Pancreas (tissue), 10 donors: ENCODE measurements at regions not wholly inside any gene's neighbourhood (a gene's known extent, or its start where the extent isn't known, plus 50 kb on each side); places are given as distances from the start of the nearest gene placed in this dataset.

Experiments used
- ATAC-seq, 4 donors: fragments of 200-7000 bp; cut with Tn5 transposase; one replicate each; pipeline versions ENCODE4 v1.8.0 to v1.9.1; 2020; ENCODE audit warnings: mild to moderate bottlenecking in 4 of 4, moderate library complexity in 4 of 4
- DNase-seq, 6 donors: peaks; one replicate each; pipeline ENCODE4 v3.0.0-alpha.2; 2020
- FAIRE-seq: peaks from 2 replicates; lab custom pipeline; 2012; peaks lifted over from hg19 to GRCh38; lab: Jason Lieb, UNC
- H3K27ac ChIP-seq, 4 donors: fragments of 200-600 bp; sonication (generic); 1 replicate in 3 of 4; 2 replicates in 1 of 4; pipeline versions ENCODE4 v1.5.0 to v1.8.0; 2020
- H3K27me3 ChIP-seq, 4 donors: fragments of 200-600 bp; one replicate each; pipeline ENCODE4 v1.8.0; 2021
- H3K36me3 ChIP-seq, 3 donors: fragments of 200-600 bp; sonication (generic) in 1 of 3; one replicate each; pipeline versions ENCODE4 v1.5.0 to v1.8.0; 2020 to 2021
- H3K4me1 ChIP-seq, 3 donors: fragments of 200-600 bp; one replicate each; pipeline ENCODE4 v1.8.0; 2021
- H3K4me3 ChIP-seq, 4 donors: fragments of 200-600 bp; sonication (generic) in 2 of 4; one replicate each; pipeline versions ENCODE4 v1.5.0 to v1.8.0; 2020 to 2021
- H3K9me3 ChIP-seq, 4 donors: fragments of 200-600 bp; one replicate each; pipeline ENCODE4 v1.8.0; 2021
- CTCF ChIP-seq, 4 donors: fragments of 200-600 bp; sonication (generic) in 3 of 4; IDR thresholded peaks; one replicate each; pipeline versions ENCODE4 v1.5.0 to v1.8.0; 2021; ENCODE audit warnings: antibody characterized with exemption in 4 of 4
- WGBS, 2 donors: extraction: QIAGEN DNeasy Blood & Tissue Kit; methylation state at CpG; one replicate each; pipeline ENCODE4 v1.1.7; 2013; 5-methylcytosine and 5-hydroxymethylcytosine counted together
- intact Hi-C, 3 donors: fragments of 100-400 bp; cut with DNase I; formaldehyde crosslinking; loops; one replicate each; pipeline versions ENCODE4 v1.11.1 to v1.14.2; 2022
- donor health status: healthy with polysubstance abuse.
- donor health status: DM: no; HTN: no; CAD: no; lungs with moderate emphysema.
- donor health status: DM: no; HTN: no; CAD: no.
- donor health status: control.
- donor health status: control.
- donor health status: Bipolar disorder and iron deficiency.
- donor health status: DM: yes; HTN: yes; CAD: no.
- donor health status: DM: no; HTN: no; CAD: no.
- donor health status: DM: no; HTN: no; CAD: no.
- donor health status: DM: yes; HTN: yes; CAD: no.

- H3K4me1 ChIP-seq, result no peaks in the 10 kb centered on the region
- WGBS, 2 donors, result 68 to 76% methylated on average over 5 of the region's 5 CpGs
- intact Hi-C loops, result no loop called here
- no peak for ATAC-seq
- no peaks in the 10 kb centered on the region for H3K27me3 ChIP-seq
- no peak for FAIRE-seq
- no peak overlapping the region for H3K27ac ChIP-seq
- H3K36me3 ChIP-seq, result no peaks in the 10 kb centered on the region
- no peaks in the 10 kb centered on the region for H3K9me3 ChIP-seq
- H3K4me3 ChIP-seq, result no peak overlapping the region
- DNase-seq, result no peak
- no peak for TF ChIP-seq CTCF (IDR thresholded peaks at IDR 0.05)
These were observed 705.4 kb downstream of the SLITRK6 start for GRCh38 chr13:85093808-85094207.

- TF ChIP-seq CTCF (IDR thresholded peaks at IDR 0.05), result no peak
- 59 to 72% methylated on average over 5 of the region's 5 CpGs for WGBS, 2 donors
- no peak overlapping the region for H3K27ac ChIP-seq
- H3K27me3 ChIP-seq, result no peaks in the 10 kb centered on the region
- H3K36me3 ChIP-seq, result no peaks in the 10 kb centered on the region
- no peaks in the 10 kb centered on the region for H3K9me3 ChIP-seq
- no peak for DNase-seq
- H3K4me1 ChIP-seq, result no peaks in the 10 kb centered on the region
- no peak overlapping the region for H3K4me3 ChIP-seq
- no peak for ATAC-seq
- intact Hi-C loops, result no loop called here
- FAIRE-seq, result no peak
These were observed 707.5 kb downstream of the SLITRK6 start for GRCh38 chr13:85091631-85092234.

GRCh38 chr13:85089186-85089585 lies 710.0 kb downstream of the SLITRK6 start:
- Histone ChIP-seq H3K27ac (no peak overlapping the region), H3K4me3 (no peak overlapping the region), H3K9me3 (no peaks in the 10 kb centered on the region), H3K4me1 (no peaks in the 10 kb centered on the region), H3K36me3 (no peaks in the 10 kb centered on the region), H3K27me3 (no peaks in the 10 kb centered on the region)
- 65 to 87% methylated on average over 2 of the region's 2 CpGs for WGBS, 2 donors
- no peak for ATAC-seq
- FAIRE-seq, result no peak
- intact Hi-C loops, result no loop called here
- no peak for DNase-seq
- no peak for TF ChIP-seq CTCF (IDR thresholded peaks at IDR 0.05)

GRCh38 chr13:85080691-85081090 lies 718.5 kb downstream of the SLITRK6 start:
- Histone ChIP-seq H3K4me3 (no peak overlapping the region), H3K36me3 (no peaks in the 10 kb centered on the region), H3K27me3 (no peaks in the 10 kb centered on the region), H3K9me3 (no peaks in the 10 kb centered on the region), H3K27ac (no peak overlapping the region), H3K4me1 (no peaks in the 10 kb centered on the region)
- no peak for DNase-seq
- WGBS, 2 donors, result 50 to 52% methylated on average over 1 of the region's 1 CpG
- no peak for TF ChIP-seq CTCF (IDR thresholded peaks at IDR 0.05)
- ATAC-seq, result no peak
- intact Hi-C loops, result no loop called here
- FAIRE-seq, result no peak

GRCh38 chr13:85076343-85076742 lies 722.9 kb downstream of the SLITRK6 start:
- Histone ChIP-seq H3K4me1 (no peaks in the 10 kb centered on the region), H3K36me3 (no peaks in the 10 kb centered on the region), H3K9me3 (no peaks in the 10 kb centered on the region), H3K27me3 (no peaks in the 10 kb centered on the region), H3K27ac (no peak overlapping the region), H3K4me3 (no peak overlapping the region)
- WGBS, 2 donors, result 10 to 11% methylated on average over 1 of the region's 1 CpG
- intact Hi-C loops, result no loop called here
- DNase-seq (no peak), FAIRE-seq (no peak), ATAC-seq (no peak)
- TF ChIP-seq CTCF (IDR thresholded peaks at IDR 0.05), result no peak
